HepG2 (cell line): ENCODE measurements at regions not wholly inside any gene's neighbourhood (a gene's known extent, or its start where the extent isn't known, plus 50 kb on each side); places are given as distances from the start of the nearest gene placed in this dataset.

Experiments
- ATAC-seq: fragments of 200-7000 bp; cut with Tn5 transposase; 3 replicates; pipeline ENCODE4 v1.9.1; 2020; ENCODE audit warnings: mild to moderate bottlenecking, moderate library complexity
- BruUV-seq: library from RNA; stranded (reverse); fragments of 400-500 nt; replicated peaks from 2 replicates; lab custom pipeline; 2021; lab: Mats Ljungman, UMichigan
- CTCF ChIA-PET: fragments of 300-600 bp; formaldehyde crosslinking; extraction: SDS; loops from one replicate; lab custom pipeline; 2021; ENCODE audit warnings: low total read pairs, inconsistent platforms, low intra/inter-chr PET ratio; lab: Yijun Ruan, JAX
- POLR2A ChIA-PET: fragments of 350-600 bp; sonication (Branson Sonifier 250); formaldehyde crosslinking; loops from one replicate; lab custom pipeline; 2020; ENCODE audit warnings: antibody characterized with exemption, inconsistent platforms; lab: Yijun Ruan, JAX
- DNase-seq: peaks from one replicate; pipeline ENCODE4 v3.0.0-alpha.2; 2015; ENCODE audit warnings: low spot score
- FAIRE-seq: peaks from 3 replicates; lab custom pipeline; 2011; peaks lifted over from hg19 to GRCh38; lab: Jason Lieb, UNC
- H2AFZ ChIP-seq: one replicate; pipeline ENCODE4 v1.6.1; 2011; ENCODE audit warnings: low read length, inconsistent platforms
- H3K27ac ChIP-seq: fragments of 300-600 bp; 3 replicates; pipeline ENCODE4 v1.8.0; 2011; ENCODE audit warnings: mixed run types, mild to moderate bottlenecking, mixed read lengths, low read length, inconsistent platforms; ENCODE audit not compliant: insufficient read depth; ENCODE audit errors: extremely low read length
- H3K27me3 ChIP-seq, 2 experiments: fragments of 200-600 bp in 1 of 2; 2 replicates in 1 of 2; 3 replicates in 1 of 2; pipeline versions ENCODE4 v1.6.0 to v1.8.0; 2011; ENCODE audit warnings: low read length in 2 of 2, mild to moderate bottlenecking in 2 of 2, moderate library complexity in 2 of 2, inconsistent platforms in 1 of 2; ENCODE audit not compliant: insufficient read depth in 2 of 2, control insufficient read depth in 1 of 2
- H3K36me3 ChIP-seq, 2 experiments: fragments of 200-600 bp in 1 of 2; replicated peaks in 1 of 2; 2 replicates in 1 of 2; 3 replicates in 1 of 2; pipeline versions ENCODE4 v1.5.1 to v1.8.0; 2011; ENCODE audit warnings: low read length in 2 of 2, inconsistent platforms in 1 of 2; ENCODE audit not compliant: insufficient read depth in 2 of 2, control insufficient read depth in 1 of 2
- H3K4me1 ChIP-seq: 2 replicates; pipeline ENCODE4 v1.5.1; 2012; ENCODE audit warnings: low read length, inconsistent platforms; ENCODE audit not compliant: insufficient read depth
- H3K4me2 ChIP-seq: 2 replicates; pipeline ENCODE4 v1.6.0; 2011; ENCODE audit warnings: low read depth, low read length, inconsistent platforms
- H3K4me3 ChIP-seq, 3 experiments: fragments of 200-600 bp in 1 of 3; sonication (generic), shearing (Covaris generic) in 1 of 3; replicated peaks in 1 of 3; 2 replicates each; pipeline ENCODE4 v1.5.1; 2011 to 2016; ENCODE audit warnings: low read length in 3 of 3, inconsistent platforms in 2 of 3, low read depth in 2 of 3, mild to moderate bottlenecking in 2 of 3, control low read depth in 1 of 3, mixed read lengths in 1 of 3; ENCODE audit not compliant: insufficient read depth in 1 of 3
- H3K79me2 ChIP-seq: one replicate; pipeline ENCODE4 v1.6.1; 2011; ENCODE audit warnings: low read length, inconsistent platforms; ENCODE audit not compliant: insufficient read depth
- H3K9ac ChIP-seq: 2 replicates; pipeline ENCODE4 v1.6.0; 2011; ENCODE audit warnings: mild to moderate bottlenecking, low read depth, low read length, inconsistent platforms; ENCODE audit not compliant: insufficient read depth
- H3K9me3 ChIP-seq: 2 replicates; pipeline ENCODE4 v1.5.1; 2012; ENCODE audit warnings: mild to moderate bottlenecking, low read length
- H4K20me1 ChIP-seq: 2 replicates; pipeline ENCODE4 v1.6.0; 2011; ENCODE audit warnings: inconsistent platforms, mild to moderate bottlenecking, low read length, moderate library complexity; ENCODE audit not compliant: insufficient read depth
- BHLHE40 ChIP-seq: IDR thresholded peaks from 2 replicates; pipeline ENCODE4 v1.6.1; 2011; ENCODE audit warnings: low read length, improper control_type of control experiment
- FOXK1 ChIP-seq: sonication (generic); formaldehyde crosslinking; IDR thresholded peaks from 2 replicates; pipeline ENCODE4 v1.4.0; 2020; ENCODE audit warnings: low read depth, missing genetic modification reagents, borderline replicate concordance
- ISL2 ChIP-seq: sonication (generic); formaldehyde crosslinking; IDR thresholded peaks from 2 replicates; pipeline ENCODE4 v1.5.0; 2020; ENCODE audit warnings: missing genetic modification reagents
- MEF2D ChIP-seq: sonication (generic); formaldehyde crosslinking; IDR thresholded peaks from 2 replicates; pipeline ENCODE4 v1.5.1; 2020; ENCODE audit warnings: mild to moderate bottlenecking, missing genetic modification reagents
- RBFOX2 ChIP-seq: fragments of 200-400 bp; formaldehyde crosslinking; IDR thresholded peaks from 2 replicates; pipeline ENCODE4 v1.6.1; 2017; ENCODE audit warnings: low read depth, mild to moderate bottlenecking, low read length
- RFX5 ChIP-seq: IDR thresholded peaks from 2 replicates; pipeline ENCODE4 v1.6.1; 2011; ENCODE audit warnings: low read depth, low read length, improper control_type of control experiment
- SAP130 ChIP-seq: IDR thresholded peaks from 2 replicates; pipeline ENCODE4 v1.6.1; 2016; ENCODE audit warnings: low read depth
- ZEB1 ChIP-seq: IDR thresholded peaks from 2 replicates; pipeline ENCODE4 v1.6.1; 2012; ENCODE audit warnings: mild to moderate bottlenecking, low read depth, inconsistent platforms; ENCODE audit not compliant: insufficient replicate concordance
- ZFP82 ChIP-seq: sonication (generic); formaldehyde crosslinking; IDR thresholded peaks from 2 replicates; pipeline ENCODE4 v1.5.1; 2020; ENCODE audit warnings: mild to moderate bottlenecking, missing genetic modification reagents, borderline replicate concordance
- ZNF10 ChIP-seq: sonication (generic); formaldehyde crosslinking; IDR thresholded peaks from 2 replicates; pipeline ENCODE4 v1.4.0; 2020; ENCODE audit warnings: mild to moderate bottlenecking, low read depth, missing genetic modification reagents, borderline replicate concordance
- ZNF878 ChIP-seq: sonication (generic); formaldehyde crosslinking; IDR thresholded peaks from 2 replicates; pipeline ENCODE4 v1.8.1; 2023; ENCODE audit warnings: mild to moderate bottlenecking, missing genetic modification reagents, moderate library complexity
- WGBS: methylation state at CpG from one replicate; pipeline ENCODE4 v1.1.6; 2017; ENCODE audit warnings: low lambda C conversion rate; 5-methylcytosine and 5-hydroxymethylcytosine counted together
- in situ Hi-C: cut with HindIII; loops from 2 replicates; pipeline ENCODE4 v1.10.0; 2017; ENCODE audit warnings: low pct_unique_long_range_greater_than_20kb; ENCODE audit not compliant: extremely low pct_ligation_motif_present
- intact Hi-C: fragments of 100-400 bp; cut with micrococcal nuclease; formaldehyde crosslinking; loops from one replicate; pipeline ENCODE4 v1.10.0; 2022; ENCODE audit not compliant: unreplicated experiment
- TF ChIP-seq, protein P1 (sequence below): sonication (generic); formaldehyde crosslinking; IDR thresholded peaks from 2 replicates; pipeline ENCODE4 v1.4.0; 2020; ENCODE audit warnings: mild to moderate bottlenecking, missing genetic modification reagents, borderline replicate concordance
- TF ChIP-seq, protein P2 (sequence below): IDR thresholded peaks from 2 replicates; pipeline ENCODE4 v1.6.1; 2016; ENCODE audit warnings: mild to moderate bottlenecking
- TF ChIP-seq, protein P3 (sequence below): IDR thresholded peaks from 2 replicates; pipeline ENCODE4 v1.6.1; 2016; ENCODE audit warnings: missing compliant biosample characterization, missing genetic modification reagents, borderline replicate concordance
- TF ChIP-seq, protein P4 (sequence below): IDR thresholded peaks from 2 replicates; pipeline ENCODE4 v1.6.1; 2016; ENCODE audit warnings: low read depth, control low read depth
- TF ChIP-seq, protein P5 (sequence below): IDR thresholded peaks from 2 replicates; pipeline ENCODE4 v1.6.1; 2012; ENCODE audit warnings: inconsistent platforms

DNA sequence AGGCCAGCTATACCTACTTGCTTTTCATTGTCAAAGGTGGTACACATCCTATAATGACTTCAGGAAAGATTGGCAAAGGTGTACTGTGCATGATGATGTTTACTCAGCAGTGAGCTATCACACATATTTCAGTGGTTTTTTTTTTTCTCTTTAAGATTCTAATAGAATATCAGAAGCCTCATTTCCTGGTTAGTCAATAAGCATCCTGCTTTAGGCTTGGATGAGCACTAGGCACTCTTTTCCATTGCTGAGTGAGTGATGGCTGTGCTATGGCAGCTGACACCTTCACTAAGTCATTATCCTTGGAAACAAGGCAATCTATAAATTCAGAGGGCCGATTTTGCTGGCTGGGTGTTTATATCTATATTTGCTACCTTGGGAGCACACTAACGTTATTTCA lies 161.1 kb upstream of the RASSF8 start (continued):
- no peak for TF ChIP-seq BHLHE40
- no peak for TF ChIP-seq RFX5
- TF ChIP-seq, protein P1, sequence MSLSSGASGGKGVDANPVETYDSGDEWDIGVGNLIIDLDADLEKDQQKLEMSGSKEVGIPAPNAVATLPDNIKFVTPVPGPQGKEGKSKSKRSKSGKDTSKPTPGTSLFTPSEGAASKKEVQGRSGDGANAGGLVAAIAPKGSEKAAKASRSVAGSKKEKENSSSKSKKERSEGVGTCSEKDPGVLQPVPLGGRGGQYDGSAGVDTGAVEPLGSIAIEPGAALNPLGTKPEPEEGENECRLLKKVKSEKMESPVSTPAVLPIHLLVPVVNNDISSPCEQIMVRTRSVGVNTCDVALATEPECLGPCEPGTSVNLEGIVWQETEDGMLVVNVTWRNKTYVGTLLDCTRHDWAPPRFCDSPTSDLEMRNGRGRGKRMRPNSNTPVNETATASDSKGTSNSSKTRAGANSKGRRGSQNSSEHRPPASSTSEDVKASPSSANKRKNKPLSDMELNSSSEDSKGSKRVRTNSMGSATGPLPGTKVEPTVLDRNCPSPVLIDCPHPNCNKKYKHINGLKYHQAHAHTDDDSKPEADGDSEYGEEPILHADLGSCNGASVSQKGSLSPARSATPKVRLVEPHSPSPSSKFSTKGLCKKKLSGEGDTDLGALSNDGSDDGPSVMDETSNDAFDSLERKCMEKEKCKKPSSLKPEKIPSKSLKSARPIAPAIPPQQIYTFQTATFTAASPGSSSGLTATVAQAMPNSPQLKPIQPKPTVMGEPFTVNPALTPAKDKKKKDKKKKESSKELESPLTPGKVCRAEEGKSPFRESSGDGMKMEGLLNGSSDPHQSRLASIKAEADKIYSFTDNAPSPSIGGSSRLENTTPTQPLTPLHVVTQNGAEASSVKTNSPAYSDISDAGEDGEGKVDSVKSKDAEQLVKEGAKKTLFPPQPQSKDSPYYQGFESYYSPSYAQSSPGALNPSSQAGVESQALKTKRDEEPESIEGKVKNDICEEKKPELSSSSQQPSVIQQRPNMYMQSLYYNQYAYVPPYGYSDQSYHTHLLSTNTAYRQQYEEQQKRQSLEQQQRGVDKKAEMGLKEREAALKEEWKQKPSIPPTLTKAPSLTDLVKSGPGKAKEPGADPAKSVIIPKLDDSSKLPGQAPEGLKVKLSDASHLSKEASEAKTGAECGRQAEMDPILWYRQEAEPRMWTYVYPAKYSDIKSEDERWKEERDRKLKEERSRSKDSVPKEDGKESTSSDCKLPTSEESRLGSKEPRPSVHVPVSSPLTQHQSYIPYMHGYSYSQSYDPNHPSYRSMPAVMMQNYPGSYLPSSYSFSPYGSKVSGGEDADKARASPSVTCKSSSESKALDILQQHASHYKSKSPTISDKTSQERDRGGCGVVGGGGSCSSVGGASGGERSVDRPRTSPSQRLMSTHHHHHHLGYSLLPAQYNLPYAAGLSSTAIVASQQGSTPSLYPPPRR (CRISPR knock-in tag) = no peak
- TF ChIP-seq, protein P2, sequence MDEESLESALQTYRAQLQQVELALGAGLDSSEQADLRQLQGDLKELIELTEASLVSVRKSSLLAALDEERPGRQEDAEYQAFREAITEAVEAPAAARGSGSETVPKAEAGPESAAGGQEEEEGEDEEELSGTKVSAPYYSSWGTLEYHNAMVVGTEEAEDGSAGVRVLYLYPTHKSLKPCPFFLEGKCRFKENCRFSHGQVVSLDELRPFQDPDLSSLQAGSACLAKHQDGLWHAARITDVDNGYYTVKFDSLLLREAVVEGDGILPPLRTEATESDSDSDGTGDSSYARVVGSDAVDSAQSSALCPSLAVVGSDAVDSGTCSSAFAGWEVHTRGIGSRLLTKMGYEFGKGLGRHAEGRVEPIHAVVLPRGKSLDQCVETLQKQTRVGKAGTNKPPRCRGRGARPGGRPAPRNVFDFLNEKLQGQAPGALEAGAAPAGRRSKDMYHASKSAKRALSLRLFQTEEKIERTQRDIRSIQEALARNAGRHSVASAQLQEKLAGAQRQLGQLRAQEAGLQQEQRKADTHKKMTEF (CRISPR knock-in tag) = no peak
- TF ChIP-seq ZFP82 = no peak

DNA sequence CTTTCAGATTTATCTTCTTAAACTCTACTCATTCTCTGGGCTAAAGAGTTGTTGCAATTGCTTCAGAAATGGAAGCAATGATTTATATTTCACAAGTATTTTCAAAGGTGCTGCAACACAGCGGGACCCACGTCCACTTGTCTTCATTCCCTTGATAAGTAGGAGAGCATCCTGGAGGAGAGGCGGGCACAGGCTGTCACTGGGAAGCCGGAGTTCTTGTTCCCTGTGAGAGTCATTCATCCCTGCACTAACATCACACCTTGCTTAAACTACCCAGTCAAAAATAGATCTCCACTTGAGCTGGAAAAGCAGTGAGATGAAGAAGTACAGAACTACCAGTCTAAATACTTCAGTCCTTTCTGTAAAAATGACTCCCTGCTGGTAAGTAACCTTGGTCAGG lies 160.5 kb upstream of the RASSF8 start:
- no peaks in the 10 kb centered on the region for H3K27me3 ChIP-seq
- BruUV-seq = no TSS peak
- no peak overlapping the region for H3K9ac ChIP-seq
- H4K20me1 ChIP-seq = no peaks in the 10 kb centered on the region
- no peaks in the 10 kb centered on the region for H3K4me1 ChIP-seq
- no peak overlapping the region for H3K4me2 ChIP-seq
- in situ Hi-C loops = no loop called here
- no peaks in the 10 kb centered on the region for H3K79me2 ChIP-seq
- 2% methylated on average over 4 of the region's 4 CpGs for WGBS
- DNase-seq = no peak
- ChIA-PET CTCF (no interaction called here), POLR2A (no interaction called here)
- ATAC-seq = no peak
- no peak overlapping the region for H3K27ac ChIP-seq
- no peaks in the 10 kb centered on the region for H3K9me3 ChIP-seq
- no peak overlapping the region for H2AFZ ChIP-seq
- no peak overlapping the region for H3K4me3 ChIP-seq
- TF ChIP-seq, protein P3, sequence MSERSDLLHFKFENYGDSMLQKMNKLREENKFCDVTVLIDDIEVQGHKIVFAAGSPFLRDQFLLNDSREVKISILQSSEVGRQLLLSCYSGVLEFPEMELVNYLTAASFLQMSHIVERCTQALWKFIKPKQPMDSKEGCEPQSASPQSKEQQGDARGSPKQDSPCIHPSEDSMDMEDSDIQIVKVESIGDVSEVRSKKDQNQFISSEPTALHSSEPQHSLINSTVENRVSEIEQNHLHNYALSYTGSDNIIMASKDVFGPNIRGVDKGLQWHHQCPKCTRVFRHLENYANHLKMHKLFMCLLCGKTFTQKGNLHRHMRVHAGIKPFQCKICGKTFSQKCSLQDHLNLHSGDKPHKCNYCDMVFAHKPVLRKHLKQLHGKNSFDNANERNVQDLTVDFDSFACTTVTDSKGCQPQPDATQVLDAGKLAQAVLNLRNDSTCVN (CRISPR knock-in tag) = no peak
- TF ChIP-seq SAP130 (CRISPR knock-in tag) (no peak), ZNF10 (CRISPR knock-in tag) (no peak), MEF2D (CRISPR knock-in tag) (no peak), ZEB1 (no peak), RBFOX2 (no peak), ZNF878 (no peak), FOXK1 (CRISPR knock-in tag) (no peak), ISL2 (CRISPR knock-in tag) (no peak)
- TF ChIP-seq, protein P4, sequence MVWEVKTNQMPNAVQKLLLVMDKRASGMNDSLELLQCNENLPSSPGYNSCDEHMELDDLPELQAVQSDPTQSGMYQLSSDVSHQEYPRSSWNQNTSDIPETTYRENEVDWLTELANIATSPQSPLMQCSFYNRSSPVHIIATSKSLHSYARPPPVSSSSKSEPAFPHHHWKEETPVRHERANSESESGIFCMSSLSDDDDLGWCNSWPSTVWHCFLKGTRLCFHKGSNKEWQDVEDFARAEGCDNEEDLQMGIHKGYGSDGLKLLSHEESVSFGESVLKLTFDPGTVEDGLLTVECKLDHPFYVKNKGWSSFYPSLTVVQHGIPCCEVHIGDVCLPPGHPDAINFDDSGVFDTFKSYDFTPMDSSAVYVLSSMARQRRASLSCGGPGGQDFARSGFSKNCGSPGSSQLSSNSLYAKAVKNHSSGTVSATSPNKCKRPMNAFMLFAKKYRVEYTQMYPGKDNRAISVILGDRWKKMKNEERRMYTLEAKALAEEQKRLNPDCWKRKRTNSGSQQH (CRISPR knock-in tag) = no peak
- TF ChIP-seq, protein P5, sequence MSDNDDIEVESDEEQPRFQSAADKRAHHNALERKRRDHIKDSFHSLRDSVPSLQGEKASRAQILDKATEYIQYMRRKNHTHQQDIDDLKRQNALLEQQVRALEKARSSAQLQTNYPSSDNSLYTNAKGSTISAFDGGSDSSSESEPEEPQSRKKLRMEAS = no peak
- TF ChIP-seq, all 625 proteins: peak for 0
- intact Hi-C loops = no loop called here
- H3K36me3 ChIP-seq = no peaks in the 10 kb centered on the region
- FAIRE-seq = no peak
